ENCODE measurements at regions not wholly inside any gene's neighbourhood (a gene's known extent, or its start where the extent isn't known, plus 50 kb on each side); places are given as distances from the start of the nearest gene placed in this dataset.

- H3K4me1 ChIP-seq (ENCODE audit: control insufficient read depth, insufficient read depth, low read length): no peaks in the 10 kb centered on the region
- WGBS (ENCODE audit: insufficient coverage, low lambda C conversion rate): 100% methylated on average over 2 of the region's 4 CpGs
- DNase-seq: no peak
- no peak overlapping the region for H3K27ac ChIP-seq (ENCODE audit: low read length)
- H3K9me3 ChIP-seq (ENCODE audit: control insufficient read depth, low read depth, low read length): peaks cover 4% of the 10 kb centered on the region
- no peaks in the 10 kb centered on the region for H3K27me3 ChIP-seq (ENCODE audit: control insufficient read depth, insufficient read depth, low read length)
- no peak overlapping the region for H3K4me3 ChIP-seq (ENCODE audit: low read length)
- H3K36me3 ChIP-seq (ENCODE audit: control insufficient read depth, insufficient read depth, low read length): no peaks in the 10 kb centered on the region
Observed at GRCh38 chr2:64704161-64704560, 50.4 kb upstream of the SERTAD2 start.

GRCh38 chr2:64704996-64705395, 51.3 kb upstream of the SERTAD2 start:
- Histone ChIP-seq H3K9me3 (ENCODE audit: control insufficient read depth, low read depth, low read length) (peaks cover 4% of the 10 kb centered on the region), H3K36me3 (ENCODE audit: control insufficient read depth, insufficient read depth, low read length) (no peaks in the 10 kb centered on the region), H3K4me3 (ENCODE audit: low read length) (no peak overlapping the region), H3K27me3 (ENCODE audit: control insufficient read depth, insufficient read depth, low read length) (no peaks in the 10 kb centered on the region), H3K4me1 (ENCODE audit: control insufficient read depth, insufficient read depth, low read length) (no peaks in the 10 kb centered on the region), H3K27ac (ENCODE audit: low read length) (no peak overlapping the region)
- no peak for DNase-seq
- no CpG with 5 or more reads among the region's 1 CpG for WGBS (ENCODE audit: insufficient coverage, low lambda C conversion rate)

GRCh38 chr2:64707276-64707675, 53.6 kb upstream of the SERTAD2 start:
- Histone ChIP-seq H3K4me3 (ENCODE audit: low read length) (no peak overlapping the region), H3K36me3 (ENCODE audit: control insufficient read depth, insufficient read depth, low read length) (no peaks in the 10 kb centered on the region), H3K27me3 (ENCODE audit: control insufficient read depth, insufficient read depth, low read length) (no peaks in the 10 kb centered on the region), H3K4me1 (ENCODE audit: control insufficient read depth, insufficient read depth, low read length) (no peaks in the 10 kb centered on the region), H3K9me3 (ENCODE audit: control insufficient read depth, low read depth, low read length) (peaks cover 4% of the 10 kb centered on the region), H3K27ac (ENCODE audit: low read length) (no peak overlapping the region)
- no peak for DNase-seq
- WGBS (ENCODE audit: insufficient coverage, low lambda C conversion rate): 100% methylated on average over 1 of the region's 2 CpGs

GRCh38 chr2:64708829-64709228, 55.1 kb upstream of the SERTAD2 start:
- Histone ChIP-seq H3K4me1 (ENCODE audit: control insufficient read depth, insufficient read depth, low read length) (no peaks in the 10 kb centered on the region), H3K4me3 (ENCODE audit: low read length) (no peak overlapping the region), H3K36me3 (ENCODE audit: control insufficient read depth, insufficient read depth, low read length) (no peaks in the 10 kb centered on the region), H3K27ac (ENCODE audit: low read length) (no peak overlapping the region), H3K9me3 (ENCODE audit: control insufficient read depth, low read depth, low read length) (peaks cover 4% of the 10 kb centered on the region), H3K27me3 (ENCODE audit: control insufficient read depth, insufficient read depth, low read length) (no peaks in the 10 kb centered on the region)
- DNase-seq: no peak
- 100% methylated on average over 2 of the region's 3 CpGs for WGBS (ENCODE audit: insufficient coverage, low lambda C conversion rate)

- no peak for DNase-seq
- Histone ChIP-seq H3K9me3 (ENCODE audit: control insufficient read depth, low read depth, low read length) (peaks cover 3% of the 10 kb centered on the region), H3K4me1 (ENCODE audit: control insufficient read depth, insufficient read depth, low read length) (no peaks in the 10 kb centered on the region), H3K27ac (ENCODE audit: low read length) (no peak overlapping the region), H3K4me3 (ENCODE audit: low read length) (no peak overlapping the region), H3K36me3 (ENCODE audit: control insufficient read depth, insufficient read depth, low read length) (no peaks in the 10 kb centered on the region), H3K27me3 (ENCODE audit: control insufficient read depth, insufficient read depth, low read length) (no peaks in the 10 kb centered on the region)
- 87% methylated on average over 3 of the region's 7 CpGs for WGBS (ENCODE audit: insufficient coverage, low lambda C conversion rate)
Observed at GRCh38 chr2:64711252-64711800, 57.6 kb upstream of the SERTAD2 start.

- Histone ChIP-seq H3K9me3 (ENCODE audit: control insufficient read depth, low read depth, low read length) (no peaks in the 10 kb centered on the region), H3K4me3 (ENCODE audit: low read length) (no peak overlapping the region), H3K27me3 (ENCODE audit: control insufficient read depth, insufficient read depth, low read length) (no peaks in the 10 kb centered on the region), H3K4me1 (ENCODE audit: control insufficient read depth, insufficient read depth, low read length) (peaks cover 4% of the 10 kb centered on the region), H3K36me3 (ENCODE audit: control insufficient read depth, insufficient read depth, low read length) (no peaks in the 10 kb centered on the region), H3K27ac (ENCODE audit: low read length) (no peak overlapping the region)
- DNase-seq: no peak
- WGBS (ENCODE audit: insufficient coverage, low lambda C conversion rate): no CpG with 5 or more reads among the region's 2 CpGs
Observed at GRCh38 chr2:64713686-64714085, 60.0 kb upstream of the SERTAD2 start.

- Histone ChIP-seq H3K27ac (ENCODE audit: low read length) (no peak overlapping the region), H3K36me3 (ENCODE audit: control insufficient read depth, insufficient read depth, low read length) (no peaks in the 10 kb centered on the region), H3K4me3 (ENCODE audit: low read length) (no peak overlapping the region), H3K4me1 (ENCODE audit: control insufficient read depth, insufficient read depth, low read length) (peaks cover 4% of the 10 kb centered on the region), H3K27me3 (ENCODE audit: control insufficient read depth, insufficient read depth, low read length) (no peaks in the 10 kb centered on the region), H3K9me3 (ENCODE audit: control insufficient read depth, low read depth, low read length) (no peaks in the 10 kb centered on the region)
- WGBS (ENCODE audit: insufficient coverage, low lambda C conversion rate): 74% methylated on average over 4 of the region's 7 CpGs
- no peak for DNase-seq
Observed at GRCh38 chr2:64716569-64716968, 62.9 kb upstream of the SERTAD2 start.

- peak in 1 of 2 donors; percentile 5 for DNase-seq
- no CpG with 5 or more reads among the region's 4 CpGs for WGBS (ENCODE audit: insufficient coverage, low lambda C conversion rate)
Observed at GRCh38 chr2:64718250-64718885, 64.7 kb upstream of the SERTAD2 start.

GRCh38 chr2:64720535-64721319, 67.0 kb upstream of the SERTAD2 start:
- Histone ChIP-seq H3K27me3 (ENCODE audit: control insufficient read depth, insufficient read depth, low read length) (no peaks in the 10 kb centered on the region), H3K27ac (ENCODE audit: low read length) (no peak overlapping the region), H3K9me3 (ENCODE audit: control insufficient read depth, low read depth, low read length) (no peaks in the 10 kb centered on the region), H3K4me1 (ENCODE audit: control insufficient read depth, insufficient read depth, low read length) (peaks cover 4% of the 10 kb centered on the region), H3K4me3 (ENCODE audit: low read length) (no peak overlapping the region), H3K36me3 (ENCODE audit: control insufficient read depth, insufficient read depth, low read length) (no peaks in the 10 kb centered on the region)
- 94% methylated on average over 2 of the region's 5 CpGs for WGBS (ENCODE audit: insufficient coverage, low lambda C conversion rate)
- DNase-seq: no peak

More at GRCh38 chr2:64718250-64718885, 64.7 kb upstream of the SERTAD2 start:
- Histone ChIP-seq H3K9me3 (ENCODE audit: control insufficient read depth, low read depth, low read length) (no peaks in the 10 kb centered on the region), H3K4me1 (ENCODE audit: control insufficient read depth, insufficient read depth, low read length) (peaks cover 4% of the 10 kb centered on the region), H3K27me3 (ENCODE audit: control insufficient read depth, insufficient read depth, low read length) (no peaks in the 10 kb centered on the region), H3K4me3 (ENCODE audit: low read length) (no peak overlapping the region), H3K27ac (ENCODE audit: low read length) (no peak overlapping the region), H3K36me3 (ENCODE audit: control insufficient read depth, insufficient read depth, low read length) (no peaks in the 10 kb centered on the region)

- no peaks in the 10 kb centered on the region for H3K9me3 ChIP-seq (ENCODE audit: control insufficient read depth, low read depth, low read length)
Observed at GRCh38 chr2:64721320-64721623, 67.6 kb upstream of the SERTAD2 start.

More at GRCh38 chr2:64721320-64721623, 67.6 kb upstream of the SERTAD2 start:
- H3K4me3 ChIP-seq (ENCODE audit: low read length): no peak overlapping the region
- no peak for DNase-seq
- WGBS (ENCODE audit: insufficient coverage, low lambda C conversion rate): no CpG with 5 or more reads among the region's 5 CpGs
- H3K27me3 ChIP-seq (ENCODE audit: control insufficient read depth, insufficient read depth, low read length): no peaks in the 10 kb centered on the region
- no peaks in the 10 kb centered on the region for H3K36me3 ChIP-seq (ENCODE audit: control insufficient read depth, insufficient read depth, low read length)
- no peak overlapping the region for H3K27ac ChIP-seq (ENCODE audit: low read length)
- peaks cover 4% of the 10 kb centered on the region for H3K4me1 ChIP-seq (ENCODE audit: control insufficient read depth, insufficient read depth, low read length)
